ENCODE measurements at regions not wholly inside any gene's neighbourhood (a gene's known extent, or its start where the extent isn't known, plus 50 kb on each side); places are given as distances from the start of the nearest gene placed in this dataset.

DNA sequence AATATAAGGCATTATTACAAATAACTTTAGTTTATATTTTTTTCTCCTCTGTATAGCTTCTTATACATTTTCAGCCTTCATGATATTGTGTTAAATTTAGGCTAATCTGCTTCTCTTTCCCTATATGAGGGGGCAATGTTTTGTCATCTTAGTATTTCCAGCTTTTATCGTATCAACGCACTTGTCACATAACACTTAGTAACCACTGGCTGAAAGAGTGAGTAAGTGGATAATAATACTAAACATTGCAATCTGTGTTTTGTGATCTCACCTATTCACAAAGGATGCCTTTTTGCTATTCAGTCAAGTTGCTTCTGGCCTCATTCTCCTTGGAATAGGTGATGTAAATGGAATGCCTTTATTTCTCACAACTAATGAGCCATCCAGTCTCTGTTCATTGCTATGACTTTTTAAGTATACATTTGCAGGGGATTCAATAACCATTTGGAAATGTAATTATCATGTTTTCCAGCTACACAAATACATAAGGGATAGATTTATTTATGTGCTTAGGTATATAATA is 260.9 kb downstream of the BMP4 start:
- TF ChIP-seq, protein P1, sequence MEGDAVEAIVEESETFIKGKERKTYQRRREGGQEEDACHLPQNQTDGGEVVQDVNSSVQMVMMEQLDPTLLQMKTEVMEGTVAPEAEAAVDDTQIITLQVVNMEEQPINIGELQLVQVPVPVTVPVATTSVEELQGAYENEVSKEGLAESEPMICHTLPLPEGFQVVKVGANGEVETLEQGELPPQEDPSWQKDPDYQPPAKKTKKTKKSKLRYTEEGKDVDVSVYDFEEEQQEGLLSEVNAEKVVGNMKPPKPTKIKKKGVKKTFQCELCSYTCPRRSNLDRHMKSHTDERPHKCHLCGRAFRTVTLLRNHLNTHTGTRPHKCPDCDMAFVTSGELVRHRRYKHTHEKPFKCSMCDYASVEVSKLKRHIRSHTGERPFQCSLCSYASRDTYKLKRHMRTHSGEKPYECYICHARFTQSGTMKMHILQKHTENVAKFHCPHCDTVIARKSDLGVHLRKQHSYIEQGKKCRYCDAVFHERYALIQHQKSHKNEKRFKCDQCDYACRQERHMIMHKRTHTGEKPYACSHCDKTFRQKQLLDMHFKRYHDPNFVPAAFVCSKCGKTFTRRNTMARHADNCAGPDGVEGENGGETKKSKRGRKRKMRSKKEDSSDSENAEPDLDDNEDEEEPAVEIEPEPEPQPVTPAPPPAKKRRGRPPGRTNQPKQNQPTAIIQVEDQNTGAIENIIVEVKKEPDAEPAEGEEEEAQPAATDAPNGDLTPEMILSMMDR (conservative IDR thresholded peaks at IDR 0.05 in 1 of 2, IDR thresholded peaks at IDR 0.05 in 1 of 2; ENCODE audit: low read depth in 1 of 2, low read length in 2 of 2) = no peak
- TF ChIP-seq EZH2 (IDR thresholded peaks at IDR 0.05; ENCODE audit: low read length, missing control alignments) = no peak

Data from fibroblast of lung (primary cell).